PFSK-1 (cell line): ENCODE measurements at regions not wholly inside any gene's neighbourhood (a gene's known extent, or its start where the extent isn't known, plus 50 kb on each side); places are given as distances from the start of the nearest gene placed in this dataset.

ENCODE experiments used
- FOXP2 ChIP-seq: optimal IDR thresholded peaks from 2 replicates; pipeline ENCODE3; 2011; ENCODE audit warnings: borderline replicate concordance, control low read depth, inconsistent platforms; ENCODE audit not compliant: insufficient read depth; ENCODE audit errors: extremely low read length, extremely low read depth
- POLR2AphosphoS5 ChIP-seq: IDR thresholded peaks from 2 replicates; pipeline ENCODE4 v1.6.1; 2012; ENCODE audit warnings: low read depth, mild to moderate bottlenecking, control low read depth, low read length, moderate library complexity
- SIN3A ChIP-seq: IDR thresholded peaks from 2 replicates; pipeline ENCODE4 v1.6.1; 2012; ENCODE audit warnings: mild to moderate bottlenecking, low read length, moderate library complexity, borderline replicate concordance; ENCODE audit not compliant: insufficient read depth
- TAF1 ChIP-seq: IDR thresholded peaks from 2 replicates; pipeline ENCODE4 v1.6.1; 2012; ENCODE audit warnings: low read length, control low read depth, borderline replicate concordance; ENCODE audit not compliant: insufficient read depth
- TF ChIP-seq, protein P1 (sequence below), 2 experiments: IDR thresholded peaks; 2 replicates each; pipeline versions ENCODE4 v1.6.1 to v1.8.0; 2011 to 2012; ENCODE audit warnings: low read depth in 2 of 2, low read length in 2 of 2, control low read depth in 1 of 2, inconsistent platforms in 1 of 2, mild to moderate bottlenecking in 1 of 2, moderate library complexity in 1 of 2; ENCODE audit not compliant: insufficient read depth in 1 of 2

DNA sequence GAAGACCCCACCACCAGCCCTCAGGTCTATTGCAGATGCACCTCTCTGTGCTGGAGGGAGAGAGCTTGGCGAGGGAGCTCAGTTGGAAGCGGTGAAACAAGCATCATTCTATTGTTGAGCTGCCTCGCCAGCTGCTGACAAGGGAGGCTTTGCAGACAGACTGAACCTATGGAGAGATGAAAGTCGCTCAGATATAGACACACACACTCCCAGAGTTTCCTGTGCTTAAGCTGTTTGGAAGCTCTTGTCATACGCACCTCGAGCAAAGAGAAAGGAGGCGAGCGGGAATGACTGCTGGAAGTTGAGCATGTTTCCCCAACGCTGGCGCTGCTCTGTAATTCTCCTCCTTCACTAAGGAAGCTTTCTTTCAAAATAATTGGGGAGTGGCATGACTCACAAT lies 126.1 kb downstream of the TRIM29 start:
- TF ChIP-seq, protein P1, sequence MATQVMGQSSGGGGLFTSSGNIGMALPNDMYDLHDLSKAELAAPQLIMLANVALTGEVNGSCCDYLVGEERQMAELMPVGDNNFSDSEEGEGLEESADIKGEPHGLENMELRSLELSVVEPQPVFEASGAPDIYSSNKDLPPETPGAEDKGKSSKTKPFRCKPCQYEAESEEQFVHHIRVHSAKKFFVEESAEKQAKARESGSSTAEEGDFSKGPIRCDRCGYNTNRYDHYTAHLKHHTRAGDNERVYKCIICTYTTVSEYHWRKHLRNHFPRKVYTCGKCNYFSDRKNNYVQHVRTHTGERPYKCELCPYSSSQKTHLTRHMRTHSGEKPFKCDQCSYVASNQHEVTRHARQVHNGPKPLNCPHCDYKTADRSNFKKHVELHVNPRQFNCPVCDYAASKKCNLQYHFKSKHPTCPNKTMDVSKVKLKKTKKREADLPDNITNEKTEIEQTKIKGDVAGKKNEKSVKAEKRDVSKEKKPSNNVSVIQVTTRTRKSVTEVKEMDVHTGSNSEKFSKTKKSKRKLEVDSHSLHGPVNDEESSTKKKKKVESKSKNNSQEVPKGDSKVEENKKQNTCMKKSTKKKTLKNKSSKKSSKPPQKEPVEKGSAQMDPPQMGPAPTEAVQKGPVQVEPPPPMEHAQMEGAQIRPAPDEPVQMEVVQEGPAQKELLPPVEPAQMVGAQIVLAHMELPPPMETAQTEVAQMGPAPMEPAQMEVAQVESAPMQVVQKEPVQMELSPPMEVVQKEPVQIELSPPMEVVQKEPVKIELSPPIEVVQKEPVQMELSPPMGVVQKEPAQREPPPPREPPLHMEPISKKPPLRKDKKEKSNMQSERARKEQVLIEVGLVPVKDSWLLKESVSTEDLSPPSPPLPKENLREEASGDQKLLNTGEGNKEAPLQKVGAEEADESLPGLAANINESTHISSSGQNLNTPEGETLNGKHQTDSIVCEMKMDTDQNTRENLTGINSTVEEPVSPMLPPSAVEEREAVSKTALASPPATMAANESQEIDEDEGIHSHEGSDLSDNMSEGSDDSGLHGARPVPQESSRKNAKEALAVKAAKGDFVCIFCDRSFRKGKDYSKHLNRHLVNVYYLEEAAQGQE (IDR thresholded peaks at IDR 0.05; ENCODE audit: insufficient read depth in 1 of 2, low read depth in 2 of 2, low read length in 2 of 2), result no peak
- no peak for TF ChIP-seq SIN3A
- TF ChIP-seq FOXP2, result no peak
- no peak for TF ChIP-seq POLR2AphosphoS5
- no peak for TF ChIP-seq TAF1

- no peak for TF ChIP-seq SIN3A
- TF ChIP-seq, protein P1 (IDR thresholded peaks at IDR 0.05; ENCODE audit: insufficient read depth in 1 of 2, low read depth in 2 of 2, low read length in 2 of 2), result no peak
- no peak for TF ChIP-seq FOXP2
- TF ChIP-seq POLR2AphosphoS5, result no peak
- TF ChIP-seq TAF1, result no peak
These were observed 127.1 kb downstream of the TRIM29 start for GRCh38 chr11:120010775-120011174.

- TF ChIP-seq FOXP2 (no peak), TAF1 (no peak), POLR2AphosphoS5 (no peak), SIN3A (no peak)
- TF ChIP-seq, protein P1 (IDR thresholded peaks at IDR 0.05; ENCODE audit: insufficient read depth in 1 of 2, low read depth in 2 of 2, low read length in 2 of 2), result no peak
These were observed 128.0 kb downstream of the TRIM29 start for GRCh38 chr11:120009938-120010337.

DNA sequence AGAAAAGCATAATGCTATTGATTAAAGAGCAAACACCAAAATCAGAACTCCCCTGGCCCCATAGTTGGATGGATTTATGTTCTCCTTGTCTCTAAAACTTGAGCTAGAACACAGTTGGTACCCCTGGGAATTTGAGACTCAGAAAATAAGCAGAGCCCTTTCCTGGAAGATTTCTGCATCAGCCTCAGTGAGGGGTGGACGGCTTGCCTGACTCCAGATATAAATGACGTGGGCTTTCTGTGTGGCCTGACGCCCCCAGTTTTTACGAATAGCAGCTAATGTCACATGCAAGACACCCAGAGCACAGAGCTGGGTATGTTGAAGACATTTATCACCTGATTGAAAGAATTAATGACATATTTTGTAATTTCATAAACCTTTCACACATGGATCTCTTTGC lies 130.8 kb downstream of the TRIM29 start:
- TF ChIP-seq SIN3A (no peak), TAF1 (no peak), FOXP2 (no peak), POLR2AphosphoS5 (no peak)
- TF ChIP-seq, protein P1 (IDR thresholded peaks at IDR 0.05; ENCODE audit: insufficient read depth in 1 of 2, low read depth in 2 of 2, low read length in 2 of 2), result no peak

DNA sequence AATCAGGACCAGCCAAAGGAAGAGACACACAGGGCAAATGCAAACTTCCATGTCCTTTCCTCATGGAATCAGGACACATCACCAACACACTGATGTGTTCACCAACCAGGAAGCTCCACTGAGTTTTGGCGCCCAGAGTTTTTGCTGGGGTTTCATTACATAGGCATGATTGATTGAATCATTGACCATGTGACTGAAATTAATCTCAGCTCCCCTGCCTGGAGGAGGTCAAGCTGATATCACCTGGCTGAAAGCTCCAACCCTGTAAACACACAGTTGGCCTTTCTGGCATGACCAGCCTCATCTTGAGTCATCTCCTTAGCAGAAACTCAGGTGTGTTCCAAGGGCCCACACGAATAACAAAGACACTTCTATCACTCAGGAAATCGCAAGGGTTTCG lies 133.2 kb downstream of the TRIM29 start:
- TF ChIP-seq TAF1, result no peak
